NOMO-1 (cell line): ENCODE measurements at regions not wholly inside any gene's neighbourhood (a gene's known extent, or its start where the extent isn't known, plus 50 kb on each side); places are given as distances from the start of the nearest gene placed in this dataset.
A peak's percentile ranks its signal among the peaks of the same experiment; 100 is the strongest.
"Not testable (repeated sequence)": the region's sequence is repeated elsewhere in the genome, so short reads cannot be mapped to it uniquely, and the experiment has no call there.

Experiments used
- DNase-seq, 2 experiments: peaks; one replicate each; lab custom pipeline; 2025; ENCODE audit not compliant: unreplicated experiment in 2 of 2; lab: John Stamatoyannopoulos, UW

DNA sequence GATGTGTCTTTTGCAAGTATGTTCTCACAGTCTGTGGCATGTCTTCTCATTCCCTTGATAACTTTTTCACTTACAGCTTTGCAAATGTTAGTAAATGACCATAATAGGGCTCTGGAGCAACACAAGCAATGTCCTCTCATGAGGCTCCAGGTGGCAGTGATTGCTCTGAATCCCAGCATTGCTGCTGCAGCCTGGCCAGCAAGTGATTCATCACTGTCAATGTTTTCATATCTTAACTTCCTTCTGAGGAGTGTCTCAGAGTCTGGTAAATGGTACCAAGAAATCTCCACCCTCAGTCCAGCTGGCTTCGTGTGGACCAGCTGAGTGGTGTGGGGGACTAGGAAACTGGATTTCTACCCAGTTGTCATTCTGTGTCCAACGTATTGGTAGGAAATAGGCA is 139.6 kb downstream of the MYLK4 start:
- peak in 1 of 2 experiments; percentile 4 for DNase-seq

DNA sequence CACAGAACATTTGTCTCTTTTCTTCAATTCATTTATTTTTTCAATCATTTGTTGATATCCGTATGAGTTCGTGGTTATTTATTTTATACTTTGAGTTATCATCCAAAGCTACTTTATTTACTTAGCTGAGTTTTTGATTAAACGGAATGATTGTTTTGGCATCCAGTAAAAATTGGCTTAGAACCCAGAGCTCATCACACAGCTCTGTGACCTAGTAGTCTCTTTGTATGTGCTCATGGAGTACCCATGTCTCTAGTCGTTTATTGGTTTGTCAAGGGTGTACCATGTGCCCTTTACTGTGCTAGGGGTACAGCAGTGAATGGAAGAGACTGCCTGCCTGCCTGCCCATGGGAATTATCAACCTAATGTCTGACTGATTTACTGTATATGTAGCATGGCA is 142.2 kb downstream of the MYLK4 start:
- DNase-seq = no peak

DNA sequence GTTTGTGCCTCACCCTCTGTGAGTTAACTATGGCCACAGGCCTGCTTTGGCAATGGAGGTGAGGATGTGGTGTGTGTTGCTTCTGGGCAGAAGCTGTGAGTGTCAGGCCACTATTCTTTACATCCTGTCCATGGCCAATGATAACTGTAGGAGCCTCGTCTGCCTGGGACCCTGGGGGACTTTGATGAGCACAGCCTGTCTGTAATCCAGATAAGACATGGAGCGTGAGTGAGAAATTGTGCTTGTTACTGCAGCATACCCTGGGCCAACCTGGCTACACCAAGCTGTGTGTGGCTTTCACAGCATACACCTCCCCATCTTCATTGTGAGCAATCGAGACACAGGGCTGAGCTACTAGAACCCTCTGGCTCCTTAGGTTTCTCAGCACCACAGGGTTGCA is 150.4 kb downstream of the MYLK4 start:
- DNase-seq = no peak

DNA sequence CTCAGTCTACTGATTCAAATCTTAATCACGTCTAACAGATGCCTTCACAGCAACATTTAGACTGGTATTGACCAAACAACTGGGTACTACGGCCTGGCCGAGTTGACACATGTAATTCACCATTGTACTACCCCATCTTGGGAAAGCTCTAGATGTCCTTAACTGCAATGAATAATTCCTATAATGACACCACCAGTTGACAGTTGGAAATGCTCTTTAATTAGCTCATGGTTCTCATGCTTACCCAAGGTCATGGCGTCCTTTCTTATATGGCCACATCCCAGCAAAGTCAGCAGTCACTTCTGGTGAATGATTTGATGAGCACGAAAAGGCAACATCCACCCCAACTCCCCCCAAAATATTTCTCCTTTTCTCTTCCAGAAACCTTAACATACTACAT is 150.9 kb downstream of the MYLK4 start:
- DNase-seq = no peak

DNA sequence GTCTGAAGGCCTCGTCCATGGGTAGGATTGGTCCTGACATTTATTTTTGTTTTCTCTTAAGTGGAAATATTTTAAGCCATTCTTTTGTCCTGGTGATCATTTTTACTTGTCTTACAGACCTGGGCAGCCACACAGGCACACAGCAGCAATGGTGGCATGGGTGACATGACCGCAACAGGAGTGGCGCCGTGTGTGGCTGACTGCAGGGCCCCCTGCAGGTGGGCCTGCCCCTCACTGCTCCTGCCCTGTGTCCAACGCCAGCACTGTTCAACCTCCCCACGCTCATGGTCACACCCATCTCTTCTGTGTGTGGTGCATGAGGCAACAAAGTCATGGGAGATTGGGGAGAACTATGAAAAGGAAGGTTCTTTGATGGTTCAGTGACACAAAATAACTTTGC is 151.9 kb downstream of the MYLK4 start:
- DNase-seq = no peak

DNA sequence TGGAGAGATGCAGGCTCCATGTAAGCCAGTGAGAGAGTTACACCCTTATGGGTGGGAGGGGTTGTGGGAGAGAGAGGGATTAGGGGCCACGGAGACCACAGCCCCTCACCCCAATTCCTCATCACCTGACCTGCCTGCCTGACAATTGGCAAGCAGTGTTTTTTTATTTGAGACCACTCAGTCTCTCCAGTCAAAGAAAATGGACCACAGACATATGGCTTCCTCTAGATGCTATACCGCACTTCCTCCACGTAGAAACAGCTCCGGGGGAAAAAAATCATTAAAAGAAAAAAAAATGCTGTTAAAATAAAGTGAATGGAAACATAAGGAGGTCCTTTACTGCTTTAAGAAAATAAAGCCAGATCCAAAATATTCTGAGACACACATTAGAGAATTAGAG is 152.7 kb downstream of the MYLK4 start:
- no peak for DNase-seq

DNA sequence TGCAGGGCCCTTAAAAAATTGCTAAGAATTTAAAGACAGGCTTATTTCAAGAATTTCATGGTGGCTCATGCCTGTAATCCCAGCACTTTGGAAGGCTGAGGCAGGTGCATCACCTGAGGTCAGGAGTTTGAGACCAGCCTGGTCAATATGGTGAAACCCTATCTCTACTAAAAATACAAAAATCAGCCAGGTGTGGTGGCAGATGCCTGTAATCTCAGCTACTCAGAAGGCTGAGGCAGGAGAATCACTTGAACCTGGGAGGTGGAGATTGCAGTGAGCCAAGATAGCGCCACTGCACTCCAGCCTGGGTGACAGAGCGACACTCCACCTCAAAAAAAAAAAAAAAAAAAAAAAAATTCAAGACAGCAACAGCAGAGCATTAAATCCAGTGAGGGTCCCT is 153.3 kb downstream of the MYLK4 start:
- DNase-seq = not testable (repeated sequence)

DNA sequence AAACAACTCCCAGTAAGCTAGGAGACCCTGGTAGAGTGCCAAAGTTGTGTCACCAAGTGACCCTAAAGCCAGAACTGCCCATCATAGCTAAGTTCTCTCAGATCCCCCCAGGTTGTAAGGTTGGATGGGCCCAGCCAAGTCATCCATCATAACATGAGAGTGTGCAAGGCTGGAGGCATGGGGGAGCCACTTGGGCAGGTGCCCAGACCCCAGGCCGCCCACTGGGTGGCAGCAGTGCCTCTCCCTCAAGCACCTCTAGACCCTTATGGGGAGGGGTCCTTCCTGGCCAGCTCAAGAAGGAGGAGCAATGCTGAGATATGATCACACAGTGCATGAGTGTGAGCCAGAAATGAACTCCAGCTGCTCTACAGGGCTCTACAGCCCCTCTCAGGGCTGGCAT is 154.5 kb downstream of the MYLK4 start:
- no peak for DNase-seq

DNA sequence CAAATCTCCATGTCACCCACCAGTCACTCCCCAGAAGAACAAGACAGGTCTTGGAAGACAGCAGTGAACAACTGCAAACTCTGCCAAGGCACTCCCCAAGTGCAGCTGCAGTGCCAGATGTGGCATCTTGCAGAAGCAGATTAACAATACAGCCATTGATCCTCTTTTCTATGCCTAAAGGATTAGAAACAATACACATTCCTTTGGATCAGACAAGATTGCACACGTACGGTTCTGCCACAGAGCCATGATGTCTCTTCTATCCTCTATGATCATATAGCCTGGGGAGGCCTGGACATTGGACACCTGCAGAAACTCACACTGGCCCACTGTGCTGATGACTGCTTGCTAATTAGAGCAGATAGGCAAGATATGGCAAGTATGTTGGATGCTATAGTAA is 155.9 kb downstream of the MYLK4 start:
- DNase-seq = no peak

DNA sequence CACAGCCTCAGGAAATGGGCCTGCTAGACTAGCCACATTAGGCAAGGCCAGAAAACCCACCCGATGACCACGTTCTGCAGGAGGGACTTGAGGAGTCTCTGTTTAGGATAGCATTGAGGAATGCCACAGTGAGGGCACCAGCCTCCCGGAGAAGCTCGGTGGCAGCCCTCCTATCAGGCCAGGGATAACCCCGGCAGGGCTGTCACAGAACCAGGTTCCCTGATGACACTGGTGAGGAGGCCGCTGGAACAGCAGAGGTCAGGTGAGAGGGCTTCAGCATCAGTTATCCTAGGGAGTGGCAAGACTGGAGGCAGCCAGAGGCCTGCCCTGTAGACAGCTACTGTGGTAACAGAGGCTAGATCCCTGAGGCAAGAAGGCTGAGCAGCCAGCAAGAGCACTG is 157.6 kb downstream of the MYLK4 start:
- no peak for DNase-seq

DNA sequence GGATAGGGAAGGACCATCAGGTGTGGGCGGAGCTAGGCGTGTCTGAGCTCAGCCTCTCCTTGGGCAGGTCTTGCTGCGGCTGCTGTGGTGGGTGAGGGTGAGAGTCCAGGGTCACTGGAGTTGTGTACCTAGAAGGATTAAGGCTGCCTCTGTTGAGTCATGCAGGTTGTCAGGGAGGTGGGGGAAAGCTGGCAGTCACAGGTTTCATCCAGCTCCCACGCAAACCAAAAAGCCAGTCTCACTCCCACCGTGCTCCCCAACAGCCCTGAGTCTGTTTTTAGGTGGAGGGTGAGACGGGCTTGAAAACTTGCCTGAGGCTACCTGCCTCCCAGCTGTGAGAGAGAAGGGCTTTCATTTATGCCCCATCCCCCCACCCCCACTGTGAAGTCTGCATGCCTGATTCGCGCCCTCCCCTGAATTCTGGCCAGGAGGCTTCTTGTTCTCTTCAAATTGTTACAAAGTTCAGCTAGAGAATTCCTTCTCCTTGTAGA is 161.5 kb downstream of the MYLK4 start:
- DNase-seq = no peak

DNA sequence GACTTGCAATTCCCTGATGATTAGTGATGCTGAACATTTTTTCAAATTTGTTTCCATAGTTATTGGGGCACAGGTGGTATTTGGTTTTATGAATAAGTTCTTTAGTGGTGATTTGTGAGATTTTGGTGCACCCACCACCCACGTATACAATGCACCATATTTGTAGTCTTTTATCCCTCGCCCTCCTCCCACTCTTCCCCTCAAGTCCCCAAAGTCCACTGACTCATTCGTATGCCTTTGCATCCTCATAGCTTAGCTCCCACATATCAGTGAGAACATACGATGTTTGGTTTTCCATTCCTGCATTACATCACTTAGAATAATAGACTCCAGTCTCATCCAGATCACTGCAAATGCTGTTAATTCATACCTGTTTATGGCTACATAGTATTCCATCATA is 167.3 kb downstream of the MYLK4 start:
- DNase-seq = no peak

DNA sequence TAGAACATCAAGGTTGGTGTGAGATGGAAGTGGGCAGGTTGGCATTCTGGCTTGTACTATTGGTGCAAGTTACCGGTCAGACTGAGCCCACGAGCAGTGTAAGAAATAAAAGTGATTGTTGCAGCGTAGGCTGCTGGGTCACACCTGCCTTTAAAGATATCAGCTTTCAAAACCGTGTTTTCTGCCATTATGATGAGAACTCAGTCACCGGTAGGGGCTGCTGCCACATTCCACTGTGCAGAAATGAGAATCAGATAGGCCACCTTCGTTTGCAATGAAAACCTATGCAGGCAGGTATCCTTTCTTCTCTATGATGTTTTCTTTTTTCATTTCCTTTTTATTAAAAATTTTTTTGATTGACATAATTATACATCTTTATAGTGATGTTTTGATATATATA is 168.5 kb downstream of the MYLK4 start:
- no peak for DNase-seq

DNA sequence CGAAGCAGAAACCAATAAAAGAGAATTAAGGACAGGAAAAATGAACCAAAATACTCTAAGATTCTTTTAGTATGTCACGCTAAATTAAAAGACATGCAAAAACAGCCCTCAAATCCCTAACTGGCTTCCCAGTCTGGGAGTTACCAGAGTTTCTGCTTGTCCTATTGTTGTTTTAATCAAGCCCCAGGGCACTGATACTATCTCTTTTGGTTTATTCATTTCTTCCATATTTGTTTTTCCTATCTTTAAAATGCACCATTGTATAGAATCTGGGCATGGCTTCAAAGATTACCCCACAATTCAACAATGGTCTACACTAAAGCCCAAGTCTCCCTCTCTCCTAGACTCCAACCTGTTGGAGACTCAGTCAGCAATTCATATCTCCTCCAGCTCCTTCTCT is 169.1 kb downstream of the MYLK4 start:
- DNase-seq = no peak

DNA sequence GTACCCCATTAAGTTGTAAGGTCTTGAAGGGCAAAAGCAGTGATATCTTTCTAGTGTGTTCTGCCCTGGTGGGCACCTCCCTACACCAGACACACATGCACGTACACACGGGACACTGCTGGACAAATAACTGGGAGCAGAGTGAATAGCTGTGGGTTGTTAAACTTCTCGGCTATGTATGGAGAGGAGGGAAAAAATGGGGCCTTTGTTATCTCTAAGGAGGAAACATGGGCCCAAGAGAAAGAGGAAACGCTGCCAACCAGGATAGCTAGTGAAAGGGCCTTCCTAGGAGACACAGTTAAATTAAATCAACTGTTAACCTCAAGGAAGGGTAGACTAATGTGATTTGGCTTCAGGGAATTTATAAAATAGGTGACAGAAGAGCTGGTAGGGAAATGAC is 169.7 kb downstream of the MYLK4 start:
- no peak for DNase-seq

DNA sequence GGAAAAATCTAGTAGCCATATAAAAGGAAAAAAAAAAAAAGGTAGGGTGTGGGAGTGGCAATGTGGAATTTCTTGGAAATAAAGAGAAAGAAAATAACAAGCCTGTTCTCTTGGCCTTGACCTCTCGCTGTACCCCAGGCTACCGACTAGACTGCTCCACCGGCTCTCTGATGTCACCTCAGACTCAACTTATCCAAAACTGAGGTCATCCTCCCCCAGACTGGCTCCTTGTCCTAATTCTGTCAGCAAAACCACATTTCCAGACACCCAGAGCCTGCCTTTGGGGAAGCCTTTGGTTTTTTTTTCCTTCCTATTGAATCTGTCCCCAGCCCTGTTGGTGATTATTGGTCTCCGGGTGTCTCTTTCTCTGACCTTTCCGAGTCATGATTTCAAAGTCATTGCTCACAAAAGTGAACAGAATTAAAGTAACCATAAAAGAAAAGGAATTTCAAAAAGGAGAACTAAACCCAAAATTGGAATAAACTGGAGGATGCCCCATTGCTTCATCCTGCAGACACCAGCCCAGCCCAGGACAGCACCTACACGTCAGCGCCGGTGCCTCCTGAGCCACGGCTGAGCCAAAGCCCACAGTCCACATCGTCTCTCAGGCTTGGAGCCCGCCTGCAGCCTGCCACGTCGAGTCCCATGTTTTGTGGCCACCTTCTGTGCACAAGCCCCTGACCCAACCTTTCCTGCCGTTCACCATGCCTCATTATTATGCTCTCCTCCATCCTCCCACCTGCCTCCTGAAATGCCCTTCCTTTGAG is 170.7 kb downstream of the MYLK4 start:
- DNase-seq = no peak

DNA sequence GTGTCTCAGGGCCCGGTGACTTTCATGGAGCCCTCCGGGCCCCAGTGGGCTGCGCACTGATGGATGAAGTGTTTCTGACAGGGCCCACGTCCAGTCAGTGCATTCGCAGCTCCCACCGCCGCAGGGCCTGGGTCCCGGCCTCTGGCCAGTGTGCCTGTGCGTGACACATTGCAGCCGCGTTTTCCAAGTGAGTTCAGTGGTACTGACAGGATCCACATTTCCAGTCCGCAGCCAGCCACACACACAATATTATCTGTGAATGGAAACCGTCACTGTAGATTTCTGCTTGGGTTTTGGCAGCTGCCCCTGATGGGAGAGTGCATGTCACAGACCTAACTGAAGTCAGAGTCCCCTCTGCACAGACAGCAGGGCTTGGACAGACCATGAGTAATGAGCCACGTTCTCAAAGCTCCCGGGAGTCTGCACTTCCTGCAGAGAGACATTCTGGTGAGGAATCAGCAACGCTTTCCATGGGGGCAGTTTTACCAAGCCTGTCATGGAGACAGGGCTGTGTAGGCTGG is 171.4 kb downstream of the MYLK4 start:
- DNase-seq = no peak

DNA sequence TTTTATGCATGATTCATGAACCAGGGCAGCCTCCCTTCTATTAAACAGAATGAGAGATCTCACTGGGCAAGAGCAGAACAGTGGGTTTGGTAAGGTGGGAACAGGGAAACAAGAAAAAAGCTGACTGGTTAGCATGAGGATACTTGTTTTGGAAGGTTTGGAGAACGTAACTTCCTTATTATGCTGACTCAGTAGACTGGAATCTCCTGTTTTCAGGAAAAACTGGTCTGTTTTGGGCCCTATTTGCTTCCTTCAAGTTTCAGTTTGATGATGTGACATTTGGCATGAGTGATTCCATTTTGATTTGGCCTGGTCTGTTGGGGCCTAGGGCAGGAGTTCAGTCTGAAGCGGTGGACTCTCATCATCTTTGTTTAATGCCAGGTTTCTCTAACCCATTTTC is 172.0 kb downstream of the MYLK4 start:
- DNase-seq = no peak

DNA sequence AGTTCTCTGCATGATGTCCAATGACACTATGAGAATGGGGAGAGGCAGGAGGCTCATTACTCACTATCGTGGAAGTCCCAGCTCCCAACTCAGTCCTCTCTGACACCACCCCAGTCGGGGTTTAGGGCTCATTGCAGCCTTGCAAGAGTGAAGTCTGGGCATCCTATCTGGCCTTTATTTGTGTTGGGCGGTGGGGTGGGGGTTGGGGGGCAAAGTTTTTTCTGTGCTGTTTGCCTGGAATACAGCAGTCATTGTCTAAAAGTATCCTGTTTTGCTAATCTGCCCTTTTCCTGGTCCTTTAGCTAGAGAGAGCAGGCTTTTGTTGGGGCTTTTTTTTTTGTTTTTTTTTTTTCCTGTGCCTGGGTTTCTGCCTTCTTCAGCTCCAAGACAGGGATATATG is 174.2 kb downstream of the MYLK4 start:
- no peak for DNase-seq

DNA sequence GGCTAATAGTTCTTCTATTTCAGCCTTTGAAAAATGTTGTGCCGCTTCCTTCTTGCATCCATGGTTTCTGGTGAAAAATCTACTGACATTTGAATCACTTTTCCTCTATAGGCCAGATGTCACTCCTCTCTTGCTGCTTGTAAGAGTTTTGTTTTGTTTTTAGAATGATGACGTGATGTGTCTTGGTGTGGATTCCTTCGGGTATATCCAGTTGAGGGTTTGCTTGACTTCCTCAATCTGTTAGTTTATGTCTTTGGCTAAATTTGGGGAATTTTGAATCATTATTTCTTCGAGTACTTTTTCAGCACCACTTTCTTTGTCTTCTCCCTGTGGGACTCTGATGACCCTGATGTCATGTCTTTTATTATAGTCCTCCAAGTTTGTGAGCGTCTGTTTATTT is 175.5 kb downstream of the MYLK4 start:
- no peak for DNase-seq

DNA sequence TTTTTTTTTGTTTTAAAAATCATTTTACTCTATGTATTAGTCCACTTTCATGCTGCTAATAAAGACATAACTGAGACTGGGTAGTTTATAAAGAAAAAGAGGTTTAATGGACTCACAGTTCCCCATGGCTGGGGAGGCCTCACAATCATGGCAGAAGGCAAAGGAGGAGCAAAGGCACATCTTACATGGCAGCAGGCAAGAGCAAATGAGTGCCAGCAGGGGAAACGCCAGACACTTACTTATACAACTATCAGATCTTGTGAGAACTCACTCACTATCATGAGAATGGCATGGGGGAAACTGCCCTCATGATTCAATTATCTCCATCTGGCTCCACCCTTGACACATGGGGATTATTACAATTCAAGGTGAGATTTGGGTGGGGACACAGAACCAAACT is 181.3 kb downstream of the MYLK4 start:
- DNase-seq = not testable (repeated sequence)

DNA sequence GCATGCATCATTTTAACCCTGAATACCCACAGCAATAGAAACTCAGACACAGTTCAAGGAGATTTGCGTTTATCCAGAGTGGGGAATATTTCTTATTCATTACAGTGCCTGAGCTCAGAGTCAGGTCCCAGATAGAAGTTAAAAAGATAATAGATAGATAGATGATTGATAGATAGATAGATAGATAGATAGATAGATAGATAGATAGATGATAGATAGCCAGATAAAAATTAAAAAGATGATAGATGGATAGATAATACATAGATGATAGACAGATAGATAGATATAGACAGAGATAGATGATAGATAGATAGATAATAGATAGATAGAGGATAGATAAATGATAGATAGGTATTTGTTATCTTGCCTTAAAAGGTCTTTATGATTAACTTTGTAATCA is 184.7 kb downstream of the MYLK4 start:
- no peak for DNase-seq

DNA sequence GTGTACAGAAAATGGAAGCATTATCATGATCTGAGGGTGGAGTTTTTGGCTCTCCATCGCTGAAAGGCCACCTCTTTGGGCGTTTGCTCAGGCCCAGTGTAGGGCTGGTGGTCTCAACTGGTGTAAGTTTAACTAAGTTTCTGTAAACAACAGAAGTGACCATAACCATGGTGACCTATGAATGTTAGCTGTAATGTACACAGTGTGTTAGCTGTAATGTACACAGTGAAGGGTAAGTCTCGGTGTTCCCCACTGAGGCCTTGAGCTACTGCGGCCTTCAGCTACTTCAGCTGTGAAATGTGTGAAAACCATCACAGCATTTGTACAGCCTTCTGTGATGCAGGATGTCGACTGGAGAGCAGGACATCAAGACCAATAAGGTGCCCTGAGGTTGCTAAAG is 185.2 kb downstream of the MYLK4 start:
- no peak for DNase-seq
